ENCODE measurements at regions not wholly inside any gene's neighbourhood (a gene's known extent, or its start where the extent isn't known, plus 50 kb on each side); places are given as distances from the start of the nearest gene placed in this dataset.

DNA sequence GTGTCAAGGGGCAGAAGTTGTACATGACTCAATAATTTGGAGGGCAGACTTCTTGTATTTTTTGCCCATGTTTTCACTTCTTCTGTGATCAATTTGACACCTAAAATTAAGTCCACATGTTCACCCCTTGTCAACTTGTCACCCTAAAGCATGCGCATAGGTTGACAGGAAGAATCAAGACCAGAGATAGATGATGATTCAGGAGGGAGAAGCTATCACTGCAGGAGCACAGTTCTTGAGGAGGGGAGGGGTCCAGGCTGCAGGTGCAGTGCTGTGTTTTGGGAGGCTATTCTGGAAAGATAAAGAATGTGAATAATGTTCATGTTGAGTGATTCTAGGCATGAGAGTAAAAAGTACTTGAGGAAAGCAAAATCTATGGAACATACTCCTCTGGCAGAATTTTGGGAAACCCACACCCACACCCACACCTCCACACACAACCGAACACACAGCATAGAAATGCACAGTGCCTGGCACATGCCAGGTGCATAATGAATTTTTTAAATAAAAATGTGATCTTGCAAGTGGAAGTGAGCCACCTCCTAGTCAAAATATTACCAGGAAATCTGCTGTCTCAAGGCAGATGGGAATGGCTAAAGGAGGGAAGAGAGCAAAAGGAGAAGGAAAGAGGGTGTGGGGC is 249.2 kb upstream of the MEX3C start:
- TF ChIP-seq CTCF (IDR thresholded peaks at IDR 0.05) (no peak), POLR2A (IDR thresholded peaks at IDR 0.05) (no peak)
